H1 (cell line): ENCODE measurements at regions not wholly inside any gene's neighbourhood (a gene's known extent, or its start where the extent isn't known, plus 50 kb on each side); places are given as distances from the start of the nearest gene placed in this dataset.

ENCODE experiments used
- SIX5 ChIP-seq: IDR thresholded peaks from 2 replicates; pipeline ENCODE4 v1.6.1; 2011; ENCODE audit warnings: mild to moderate bottlenecking, low read depth, low read length
- TF ChIP-seq, protein P1 (sequence below): IDR thresholded peaks from 2 replicates; pipeline ENCODE4 v1.6.1; 2012; ENCODE audit warnings: inconsistent platforms

DNA sequence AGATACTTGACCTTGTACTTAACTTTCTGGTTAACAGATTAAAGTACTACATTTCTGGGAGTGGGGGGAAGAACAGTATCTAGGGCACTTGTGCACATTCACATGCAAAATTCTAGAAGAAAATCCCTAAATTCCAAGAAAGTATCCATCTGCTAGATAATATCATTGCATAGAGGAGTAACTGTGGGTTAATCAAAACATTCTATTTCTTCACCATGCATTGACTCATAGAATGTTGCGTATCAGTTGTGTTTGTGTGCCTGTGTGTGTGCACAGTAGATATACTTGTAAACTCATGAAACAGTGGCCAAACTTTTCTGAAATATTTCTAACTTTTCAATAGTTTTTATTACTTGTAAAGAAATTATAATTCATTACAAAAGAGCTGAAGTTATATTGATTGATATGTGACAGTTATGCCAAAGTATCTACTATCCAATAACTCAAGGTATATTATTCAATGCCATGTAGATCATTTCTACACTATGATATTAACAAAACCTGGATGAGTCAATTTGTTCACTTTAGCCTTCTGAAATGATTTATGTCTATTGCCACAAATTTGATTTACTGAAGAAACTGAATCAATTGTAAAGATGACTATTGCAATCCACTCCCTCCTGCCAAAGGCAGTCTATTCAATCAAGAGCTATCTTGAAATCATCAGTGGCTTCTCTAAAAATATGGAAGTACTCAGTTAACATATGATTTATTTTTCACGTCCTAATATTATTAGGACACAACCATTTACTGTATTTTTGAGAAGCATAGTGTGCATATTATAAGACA is 756.7 kb upstream of the ARGLU1 start (continued):
- TF ChIP-seq, protein P1, sequence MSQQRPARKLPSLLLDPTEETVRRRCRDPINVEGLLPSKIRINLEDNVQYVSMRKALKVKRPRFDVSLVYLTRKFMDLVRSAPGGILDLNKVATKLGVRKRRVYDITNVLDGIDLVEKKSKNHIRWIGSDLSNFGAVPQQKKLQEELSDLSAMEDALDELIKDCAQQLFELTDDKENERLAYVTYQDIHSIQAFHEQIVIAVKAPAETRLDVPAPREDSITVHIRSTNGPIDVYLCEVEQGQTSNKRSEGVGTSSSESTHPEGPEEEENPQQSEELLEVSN: no peak
- no peak for TF ChIP-seq SIX5
- TF ChIP-seq, all 59 proteins: peak for 0
